HepG2 (cell line): ENCODE measurements at regions not wholly inside any gene's neighbourhood (a gene's known extent, or its start where the extent isn't known, plus 50 kb on each side); places are given as distances from the start of the nearest gene placed in this dataset.

Experiments used
- JARID2 ChIP-seq: sonication (generic); formaldehyde crosslinking; IDR thresholded peaks from 2 replicates; pipeline ENCODE4 v1.8.1; 2023; ENCODE audit warnings: missing genetic modification reagents, inconsistent platforms; ENCODE audit not compliant: insufficient replicate concordance
- MEIS1 ChIP-seq: sonication (generic); formaldehyde crosslinking; IDR thresholded peaks from 2 replicates; pipeline ENCODE4 v1.9.0; 2021; ENCODE audit warnings: mild to moderate bottlenecking, missing genetic modification reagents, moderate library complexity, borderline replicate concordance
- MTF2 ChIP-seq: sonication (generic); formaldehyde crosslinking; IDR thresholded peaks from 2 replicates; pipeline ENCODE4 v1.5.0; 2020; ENCODE audit warnings: missing genetic modification reagents, borderline replicate concordance
- RNF2 ChIP-seq: fragments of 450-650 bp; conservative IDR thresholded peaks from 2 replicates; pipeline ENCODE4 v1.6.1; 2016; ENCODE audit warnings: low read depth
- ZNF337 ChIP-seq: sonication (generic); formaldehyde crosslinking; IDR thresholded peaks from 2 replicates; pipeline ENCODE4 v1.5.1; 2020; ENCODE audit warnings: missing genetic modification reagents, low read depth, mild to moderate bottlenecking, borderline replicate concordance
- TF ChIP-seq, protein P1 (sequence below): IDR thresholded peaks from 2 replicates; pipeline ENCODE4 v1.6.1; 2016; ENCODE audit warnings: low read depth, missing genetic modification reagents, missing compliant biosample characterization
- TF ChIP-seq, protein P2 (sequence below): sonication (generic); formaldehyde crosslinking; IDR thresholded peaks from 2 replicates; pipeline ENCODE4 v1.9.0; 2021; ENCODE audit warnings: missing genetic modification reagents, borderline replicate concordance
- TF ChIP-seq, protein P3 (sequence below): sonication (generic); formaldehyde crosslinking; conservative IDR thresholded peaks from 2 replicates; pipeline ENCODE4 v1.8.0; 2022; ENCODE audit warnings: low read depth, missing genetic modification reagents
- TF ChIP-seq, protein P4 (sequence below): sonication (generic); formaldehyde crosslinking; IDR thresholded peaks from 2 replicates; pipeline ENCODE4 v1.4.0; 2020; ENCODE audit warnings: missing genetic modification reagents
- TF ChIP-seq, protein P5 (sequence below): sonication (generic); formaldehyde crosslinking; IDR thresholded peaks from 2 replicates; pipeline ENCODE4 v1.8.0; 2022; ENCODE audit warnings: mild to moderate bottlenecking, missing genetic modification reagents

DNA sequence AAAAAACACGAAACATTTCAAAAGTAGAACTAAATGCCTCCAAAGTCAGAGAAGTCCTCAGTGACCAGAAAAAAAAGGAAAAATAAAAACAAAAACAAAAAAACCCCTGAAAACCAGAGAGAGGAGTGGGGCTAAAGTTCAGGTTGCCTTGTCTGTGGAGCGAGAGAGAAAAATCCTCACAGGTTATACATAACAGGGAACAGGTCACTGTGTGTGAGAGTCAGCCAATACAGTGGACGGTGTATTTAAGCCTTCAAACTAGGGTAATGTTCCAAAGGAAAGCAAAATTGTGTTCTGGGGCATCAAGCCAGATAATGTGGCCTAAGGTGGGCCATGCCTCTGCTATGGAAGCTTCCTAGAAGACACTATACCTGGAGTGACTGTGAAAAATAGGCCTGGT lies 216.1 kb upstream of the SUCLG2 start (continued):
- TF ChIP-seq, protein P1, sequence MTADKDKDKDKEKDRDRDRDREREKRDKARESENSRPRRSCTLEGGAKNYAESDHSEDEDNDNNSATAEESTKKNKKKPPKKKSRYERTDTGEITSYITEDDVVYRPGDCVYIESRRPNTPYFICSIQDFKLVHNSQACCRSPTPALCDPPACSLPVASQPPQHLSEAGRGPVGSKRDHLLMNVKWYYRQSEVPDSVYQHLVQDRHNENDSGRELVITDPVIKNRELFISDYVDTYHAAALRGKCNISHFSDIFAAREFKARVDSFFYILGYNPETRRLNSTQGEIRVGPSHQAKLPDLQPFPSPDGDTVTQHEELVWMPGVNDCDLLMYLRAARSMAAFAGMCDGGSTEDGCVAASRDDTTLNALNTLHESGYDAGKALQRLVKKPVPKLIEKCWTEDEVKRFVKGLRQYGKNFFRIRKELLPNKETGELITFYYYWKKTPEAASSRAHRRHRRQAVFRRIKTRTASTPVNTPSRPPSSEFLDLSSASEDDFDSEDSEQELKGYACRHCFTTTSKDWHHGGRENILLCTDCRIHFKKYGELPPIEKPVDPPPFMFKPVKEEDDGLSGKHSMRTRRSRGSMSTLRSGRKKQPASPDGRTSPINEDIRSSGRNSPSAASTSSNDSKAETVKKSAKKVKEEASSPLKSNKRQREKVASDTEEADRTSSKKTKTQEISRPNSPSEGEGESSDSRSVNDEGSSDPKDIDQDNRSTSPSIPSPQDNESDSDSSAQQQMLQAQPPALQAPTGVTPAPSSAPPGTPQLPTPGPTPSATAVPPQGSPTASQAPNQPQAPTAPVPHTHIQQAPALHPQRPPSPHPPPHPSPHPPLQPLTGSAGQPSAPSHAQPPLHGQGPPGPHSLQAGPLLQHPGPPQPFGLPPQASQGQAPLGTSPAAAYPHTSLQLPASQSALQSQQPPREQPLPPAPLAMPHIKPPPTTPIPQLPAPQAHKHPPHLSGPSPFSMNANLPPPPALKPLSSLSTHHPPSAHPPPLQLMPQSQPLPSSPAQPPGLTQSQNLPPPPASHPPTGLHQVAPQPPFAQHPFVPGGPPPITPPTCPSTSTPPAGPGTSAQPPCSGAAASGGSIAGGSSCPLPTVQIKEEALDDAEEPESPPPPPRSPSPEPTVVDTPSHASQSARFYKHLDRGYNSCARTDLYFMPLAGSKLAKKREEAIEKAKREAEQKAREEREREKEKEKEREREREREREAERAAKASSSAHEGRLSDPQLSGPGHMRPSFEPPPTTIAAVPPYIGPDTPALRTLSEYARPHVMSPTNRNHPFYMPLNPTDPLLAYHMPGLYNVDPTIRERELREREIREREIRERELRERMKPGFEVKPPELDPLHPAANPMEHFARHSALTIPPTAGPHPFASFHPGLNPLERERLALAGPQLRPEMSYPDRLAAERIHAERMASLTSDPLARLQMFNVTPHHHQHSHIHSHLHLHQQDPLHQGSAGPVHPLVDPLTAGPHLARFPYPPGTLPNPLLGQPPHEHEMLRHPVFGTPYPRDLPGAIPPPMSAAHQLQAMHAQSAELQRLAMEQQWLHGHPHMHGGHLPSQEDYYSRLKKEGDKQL (CRISPR knock-in tag): no peak
- TF ChIP-seq, protein P2, sequence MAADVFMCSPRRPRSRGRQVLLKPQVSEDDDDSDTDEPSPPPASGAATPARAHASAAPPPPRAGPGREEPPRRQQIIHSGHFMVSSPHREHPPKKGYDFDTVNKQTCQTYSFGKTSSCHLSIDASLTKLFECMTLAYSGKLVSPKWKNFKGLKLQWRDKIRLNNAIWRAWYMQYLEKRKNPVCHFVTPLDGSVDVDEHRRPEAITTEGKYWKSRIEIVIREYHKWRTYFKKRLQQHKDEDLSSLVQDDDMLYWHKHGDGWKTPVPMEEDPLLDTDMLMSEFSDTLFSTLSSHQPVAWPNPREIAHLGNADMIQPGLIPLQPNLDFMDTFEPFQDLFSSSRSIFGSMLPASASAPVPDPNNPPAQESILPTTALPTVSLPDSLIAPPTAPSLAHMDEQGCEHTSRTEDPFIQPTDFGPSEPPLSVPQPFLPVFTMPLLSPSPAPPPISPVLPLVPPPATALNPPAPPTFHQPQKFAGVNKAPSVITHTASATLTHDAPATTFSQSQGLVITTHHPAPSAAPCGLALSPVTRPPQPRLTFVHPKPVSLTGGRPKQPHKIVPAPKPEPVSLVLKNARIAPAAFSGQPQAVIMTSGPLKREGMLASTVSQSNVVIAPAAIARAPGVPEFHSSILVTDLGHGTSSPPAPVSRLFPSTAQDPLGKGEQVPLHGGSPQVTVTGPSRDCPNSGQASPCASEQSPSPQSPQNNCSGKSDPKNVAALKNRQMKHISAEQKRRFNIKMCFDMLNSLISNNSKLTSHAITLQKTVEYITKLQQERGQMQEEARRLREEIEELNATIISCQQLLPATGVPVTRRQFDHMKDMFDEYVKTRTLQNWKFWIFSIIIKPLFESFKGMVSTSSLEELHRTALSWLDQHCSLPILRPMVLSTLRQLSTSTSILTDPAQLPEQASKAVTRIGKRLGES (CRISPR knock-in tag): no peak
- TF ChIP-seq, protein P3, sequence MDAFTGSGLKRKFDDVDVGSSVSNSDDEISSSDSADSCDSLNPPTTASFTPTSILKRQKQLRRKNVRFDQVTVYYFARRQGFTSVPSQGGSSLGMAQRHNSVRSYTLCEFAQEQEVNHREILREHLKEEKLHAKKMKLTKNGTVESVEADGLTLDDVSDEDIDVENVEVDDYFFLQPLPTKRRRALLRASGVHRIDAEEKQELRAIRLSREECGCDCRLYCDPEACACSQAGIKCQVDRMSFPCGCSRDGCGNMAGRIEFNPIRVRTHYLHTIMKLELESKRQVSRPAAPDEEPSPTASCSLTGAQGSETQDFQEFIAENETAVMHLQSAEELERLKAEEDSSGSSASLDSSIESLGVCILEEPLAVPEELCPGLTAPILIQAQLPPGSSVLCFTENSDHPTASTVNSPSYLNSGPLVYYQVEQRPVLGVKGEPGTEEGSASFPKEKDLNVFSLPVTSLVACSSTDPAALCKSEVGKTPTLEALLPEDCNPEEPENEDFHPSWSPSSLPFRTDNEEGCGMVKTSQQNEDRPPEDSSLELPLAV (CRISPR knock-in tag): no peak
- TF ChIP-seq MTF2 (CRISPR knock-in tag) (no peak), RNF2 (no peak), ZNF337 (CRISPR knock-in tag) (no peak), JARID2 (CRISPR knock-in tag) (no peak), MEIS1 (CRISPR knock-in tag) (no peak)
- TF ChIP-seq, protein P4, sequence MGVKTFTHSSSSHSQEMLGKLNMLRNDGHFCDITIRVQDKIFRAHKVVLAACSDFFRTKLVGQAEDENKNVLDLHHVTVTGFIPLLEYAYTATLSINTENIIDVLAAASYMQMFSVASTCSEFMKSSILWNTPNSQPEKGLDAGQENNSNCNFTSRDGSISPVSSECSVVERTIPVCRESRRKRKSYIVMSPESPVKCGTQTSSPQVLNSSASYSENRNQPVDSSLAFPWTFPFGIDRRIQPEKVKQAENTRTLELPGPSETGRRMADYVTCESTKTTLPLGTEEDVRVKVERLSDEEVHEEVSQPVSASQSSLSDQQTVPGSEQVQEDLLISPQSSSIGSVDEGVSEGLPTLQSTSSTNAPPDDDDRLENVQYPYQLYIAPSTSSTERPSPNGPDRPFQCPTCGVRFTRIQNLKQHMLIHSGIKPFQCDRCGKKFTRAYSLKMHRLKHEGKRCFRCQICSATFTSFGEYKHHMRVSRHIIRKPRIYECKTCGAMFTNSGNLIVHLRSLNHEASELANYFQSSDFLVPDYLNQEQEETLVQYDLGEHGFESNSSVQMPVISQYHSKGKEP: no peak
- TF ChIP-seq, protein P5, sequence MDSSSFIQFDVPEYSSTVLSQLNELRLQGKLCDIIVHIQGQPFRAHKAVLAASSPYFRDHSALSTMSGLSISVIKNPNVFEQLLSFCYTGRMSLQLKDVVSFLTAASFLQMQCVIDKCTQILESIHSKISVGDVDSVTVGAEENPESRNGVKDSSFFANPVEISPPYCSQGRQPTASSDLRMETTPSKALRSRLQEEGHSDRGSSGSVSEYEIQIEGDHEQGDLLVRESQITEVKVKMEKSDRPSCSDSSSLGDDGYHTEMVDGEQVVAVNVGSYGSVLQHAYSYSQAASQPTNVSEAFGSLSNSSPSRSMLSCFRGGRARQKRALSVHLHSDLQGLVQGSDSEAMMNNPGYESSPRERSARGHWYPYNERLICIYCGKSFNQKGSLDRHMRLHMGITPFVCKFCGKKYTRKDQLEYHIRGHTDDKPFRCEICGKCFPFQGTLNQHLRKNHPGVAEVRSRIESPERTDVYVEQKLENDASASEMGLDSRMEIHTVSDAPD (CRISPR knock-in tag): no peak
- TF ChIP-seq, all 625 proteins: peak for 0
